ENCODE measurements at regions not wholly inside any gene's neighbourhood (a gene's known extent, or its start where the extent isn't known, plus 50 kb on each side); places are given as distances from the start of the nearest gene placed in this dataset.
"Not testable (repeated sequence)": the region's sequence is repeated elsewhere in the genome, so short reads cannot be mapped to it uniquely, and the experiment has no call there.

GRCh38 chr3:5607581-5607980 lies 420.1 kb downstream of the EDEM1 start:
- no peak overlapping the region for H3K4me3 Mint-ChIP-seq

GRCh38 chr3:5608971-5609370 lies 421.5 kb downstream of the EDEM1 start:
- not testable (repeated sequence) for H3K4me3 Mint-ChIP-seq; H3K27me3 Mint-ChIP-seq (ENCODE audit: insufficient read depth); H3K9ac ChIP-seq (ENCODE audit: extremely low read depth, low read length, poor library complexity, severe bottlenecking); H3K36me3 ChIP-seq (ENCODE audit: control insufficient read depth, insufficient read depth, low read length); DNase-seq; H3K27ac ChIP-seq (ENCODE audit: low read depth, low read length); H3K27ac Mint-ChIP-seq; H3K27me3 ChIP-seq (ENCODE audit: control insufficient read depth, insufficient read depth, low read length, poor library complexity, severe bottlenecking); H3K4me1 ChIP-seq (ENCODE audit: control insufficient read depth, insufficient read depth, low read length); H3K9me3 ChIP-seq (ENCODE audit: control insufficient read depth, low read length); H3K36me3 Mint-ChIP-seq (ENCODE audit: low read depth); H3K9me3 Mint-ChIP-seq; H3K4me1 Mint-ChIP-seq; H3K4me3 ChIP-seq (ENCODE audit: low read length)
- 92 to 93% methylated on average over 2 to 4 of the region's 4 CpGs for WGBS, 2 experiments (ENCODE audit: insufficient coverage in 1 of 2, insufficient read length in 1 of 2)

More at GRCh38 chr3:5607581-5607980, 420.1 kb downstream of the EDEM1 start:
- Mint-ChIP-seq H3K27me3 (ENCODE audit: insufficient read depth) (no peaks in the 10 kb centered on the region), H3K36me3 (ENCODE audit: low read depth) (no peaks in the 10 kb centered on the region), H3K9me3 (peaks cover 4% of the 10 kb centered on the region), H3K27ac (no peak overlapping the region), H3K4me1 (no peaks in the 10 kb centered on the region)
- no CpG with 5 or more reads among the region's 1 CpG for WGBS, 2 experiments (ENCODE audit: insufficient coverage in 1 of 2, insufficient read length in 1 of 2)
- Histone ChIP-seq H3K27me3 (ENCODE audit: control insufficient read depth, insufficient read depth, low read length, poor library complexity, severe bottlenecking) (no peaks in the 10 kb centered on the region), H3K27ac (ENCODE audit: low read depth, low read length) (no peak overlapping the region), H3K9ac (ENCODE audit: extremely low read depth, low read length, poor library complexity, severe bottlenecking) (no peak overlapping the region), H3K4me3 (ENCODE audit: low read length) (no peak overlapping the region), H3K9me3 (ENCODE audit: control insufficient read depth, low read length) (peaks cover under 1% of the 10 kb centered on the region), H3K36me3 (ENCODE audit: control insufficient read depth, insufficient read depth, low read length) (no peaks in the 10 kb centered on the region), H3K4me1 (ENCODE audit: control insufficient read depth, insufficient read depth, low read length) (no peaks in the 10 kb centered on the region)
- DNase-seq: no peak
- no peak for TF ChIP-seq CTCF (conservative IDR thresholded peaks at IDR 0.05)

- Mint-ChIP-seq H3K27me3 (ENCODE audit: insufficient read depth) (no peaks in the 10 kb centered on the region), H3K36me3 (ENCODE audit: low read depth) (no peaks in the 10 kb centered on the region), H3K9me3 (no peaks in the 10 kb centered on the region), H3K4me1 (no peaks in the 10 kb centered on the region), H3K27ac (no peak overlapping the region), H3K4me3 (no peak overlapping the region)
- no peak for TF ChIP-seq CTCF (conservative IDR thresholded peaks at IDR 0.05)
- Histone ChIP-seq H3K36me3 (ENCODE audit: control insufficient read depth, insufficient read depth, low read length) (no peaks in the 10 kb centered on the region), H3K9me3 (ENCODE audit: control insufficient read depth, low read length) (no peaks in the 10 kb centered on the region), H3K27ac (ENCODE audit: low read depth, low read length) (no peak overlapping the region), H3K9ac (ENCODE audit: extremely low read depth, low read length, poor library complexity, severe bottlenecking) (no peak overlapping the region), H3K4me3 (ENCODE audit: low read length) (no peak overlapping the region), H3K27me3 (ENCODE audit: control insufficient read depth, insufficient read depth, low read length, poor library complexity, severe bottlenecking) (no peaks in the 10 kb centered on the region), H3K4me1 (ENCODE audit: control insufficient read depth, insufficient read depth, low read length) (no peaks in the 10 kb centered on the region)
- no peak for DNase-seq
- 88 to 100% methylated on average over 1 to 3 of the region's 3 CpGs for WGBS, 2 experiments (ENCODE audit: insufficient coverage in 1 of 2, insufficient read length in 1 of 2)
These were observed 426.1 kb downstream of the EDEM1 start for GRCh38 chr3:5613599-5613998.

GRCh38 chr3:5616873-5617272 lies 429.4 kb downstream of the EDEM1 start:
- Mint-ChIP-seq H3K4me3 (no peak overlapping the region), H3K27me3 (ENCODE audit: insufficient read depth) (no peaks in the 10 kb centered on the region), H3K9me3 (no peaks in the 10 kb centered on the region), H3K36me3 (ENCODE audit: low read depth) (no peaks in the 10 kb centered on the region), H3K4me1 (no peaks in the 10 kb centered on the region), H3K27ac (no peak overlapping the region)
- no peaks in the 10 kb centered on the region for H3K27me3 ChIP-seq (ENCODE audit: control insufficient read depth, insufficient read depth, low read length, poor library complexity, severe bottlenecking)
- no peaks in the 10 kb centered on the region for H3K4me1 ChIP-seq (ENCODE audit: control insufficient read depth, insufficient read depth, low read length)
- H3K27ac ChIP-seq (ENCODE audit: low read depth, low read length): no peak overlapping the region
- no peak for DNase-seq
- H3K9ac ChIP-seq (ENCODE audit: extremely low read depth, low read length, poor library complexity, severe bottlenecking): no peak overlapping the region
- TF ChIP-seq CTCF (conservative IDR thresholded peaks at IDR 0.05): no peak
- no peak overlapping the region for H3K4me3 ChIP-seq (ENCODE audit: low read length)
- H3K9me3 ChIP-seq (ENCODE audit: control insufficient read depth, low read length): no peaks in the 10 kb centered on the region
- H3K36me3 ChIP-seq (ENCODE audit: control insufficient read depth, insufficient read depth, low read length): no peaks in the 10 kb centered on the region
- 92 to 95% methylated on average over 4 of the region's 4 CpGs for WGBS, 2 experiments (ENCODE audit: insufficient coverage in 1 of 2, insufficient read length in 1 of 2)

All from endodermal cell (in vitro differentiated cells).